HEK293 (cell line): ENCODE measurements at regions not wholly inside any gene's neighbourhood (a gene's known extent, or its start where the extent isn't known, plus 50 kb on each side); places are given as distances from the start of the nearest gene placed in this dataset.

Experiments used
- CTCF ChIA-PET: fragments of 350-600 bp; formaldehyde crosslinking; extraction: SDS; loops from one replicate; lab custom pipeline; 2021; ENCODE audit warnings: antibody characterized with exemption; lab: Yijun Ruan, JAX
- POLR2A ChIA-PET: fragments of 300-600 bp; formaldehyde crosslinking; extraction: SDS; loops from one replicate; lab custom pipeline; 2020; ENCODE audit warnings: antibody characterized with exemption, inconsistent platforms; lab: Yijun Ruan, JAX
- H3K27ac ChIP-seq: fragments of 200-500 bp; sonication (Bioruptor generic); 2 replicates; pipeline ENCODE4 v1.5.1; 2014; ENCODE audit warnings: low read depth, low read length, control low read depth, inconsistent platforms; ENCODE audit errors: extremely low read depth
- H3K36me3 ChIP-seq, 2 experiments: fragments of 200-500 bp in 1 of 2; sonication (Bioruptor generic) in 1 of 2; 1 replicate in 1 of 2; 2 replicates in 1 of 2; pipeline ENCODE4 v1.5.1; 2014 to 2017; ENCODE audit warnings: inconsistent platforms in 2 of 2, low read length in 2 of 2; ENCODE audit not compliant: control insufficient read depth in 2 of 2, insufficient read depth in 1 of 2
- H3K4me1 ChIP-seq: fragments of 200-500 bp; sonication (Bioruptor generic); 2 replicates; pipeline ENCODE4 v1.5.1; 2014; ENCODE audit warnings: mild to moderate bottlenecking, low read length, inconsistent platforms; ENCODE audit not compliant: control insufficient read depth, insufficient read depth
- H3K4me3 ChIP-seq: 2 replicates; pipeline ENCODE4 v1.5.1; 2011; ENCODE audit warnings: low read depth, mild to moderate bottlenecking, control low read depth, low read length, moderate library complexity
- H3K9me3 ChIP-seq: fragments of 200-500 bp; sonication (Bioruptor generic); 2 replicates; pipeline ENCODE4 v1.5.1; 2014; ENCODE audit warnings: low read depth, low read length, inconsistent platforms; ENCODE audit not compliant: control insufficient read depth, insufficient read depth
- HIC1 ChIP-seq: fragments of 450-650 bp; formaldehyde crosslinking; IDR thresholded peaks from 2 replicates; pipeline ENCODE4 v1.5.1; 2016; ENCODE audit warnings: missing biosample characterization, missing genetic modification characterization
- HOXC10 ChIP-seq: sonication (generic); formaldehyde crosslinking; IDR thresholded peaks from 2 replicates; pipeline ENCODE4 v1.8.1; 2023; ENCODE audit warnings: mild to moderate bottlenecking, missing genetic modification reagents
- MZF1 ChIP-seq: fragments of 450-650 bp; formaldehyde crosslinking; IDR thresholded peaks from 2 replicates; pipeline ENCODE4 v1.5.1; 2017; ENCODE audit warnings: missing biosample characterization, missing genetic modification characterization, borderline replicate concordance
- PRDM10 ChIP-seq: fragments of 450-650 bp; formaldehyde crosslinking; IDR thresholded peaks from 2 replicates; pipeline ENCODE4 v1.5.1; 2016; ENCODE audit warnings: missing biosample characterization, missing genetic modification characterization
- SETDB1 ChIP-seq: IDR thresholded peaks from one replicate; pipeline ENCODE4 v1.6.1; 2017; ENCODE audit warnings: mild to moderate bottlenecking, low read length, moderate library complexity, mixed read lengths; ENCODE audit not compliant: insufficient read length
- SP2 ChIP-seq: fragments of 450-650 bp; formaldehyde crosslinking; IDR thresholded peaks from 2 replicates; pipeline ENCODE4 v1.5.1; 2016; ENCODE audit warnings: missing biosample characterization, missing genetic modification characterization
- YY2 ChIP-seq: fragments of 450-650 bp; formaldehyde crosslinking; IDR thresholded peaks from 2 replicates; pipeline ENCODE4 v1.5.1; 2016; ENCODE audit warnings: missing biosample characterization, missing genetic modification characterization
- ZBTB11 ChIP-seq: fragments of 450-650 bp; formaldehyde crosslinking; conservative IDR thresholded peaks from 2 replicates; pipeline ENCODE4 v1.5.1; 2016; ENCODE audit warnings: low read depth, missing biosample characterization, missing genetic modification characterization
- ZBTB6 ChIP-seq: fragments of 450-650 bp; formaldehyde crosslinking; IDR thresholded peaks from 2 replicates; pipeline ENCODE4 v1.5.1; 2017; ENCODE audit warnings: missing biosample characterization, missing genetic modification characterization
- ZNF10 ChIP-seq: fragments of 450-650 bp; formaldehyde crosslinking; IDR thresholded peaks from 2 replicates; pipeline ENCODE4 v1.5.1; 2017; ENCODE audit warnings: missing biosample characterization, missing genetic modification characterization
- ZNF112 ChIP-seq: fragments of 450-650 bp; formaldehyde crosslinking; IDR thresholded peaks from 2 replicates; pipeline ENCODE4 v1.5.0; 2017; ENCODE audit warnings: missing biosample characterization, missing genetic modification characterization
- ZNF132 ChIP-seq: fragments of 450-650 bp; formaldehyde crosslinking; IDR thresholded peaks from 2 replicates; pipeline ENCODE4 v1.5.1; 2017; ENCODE audit warnings: missing biosample characterization, missing genetic modification characterization, borderline replicate concordance
- ZNF140 ChIP-seq: fragments of 450-650 bp; formaldehyde crosslinking; IDR thresholded peaks from 2 replicates; pipeline ENCODE4 v1.5.1; 2016; ENCODE audit warnings: missing biosample characterization, missing genetic modification characterization
- ZNF18 ChIP-seq: fragments of 450-650 bp; formaldehyde crosslinking; IDR thresholded peaks from 2 replicates; pipeline ENCODE4 v1.5.1; 2016; ENCODE audit warnings: missing biosample characterization, missing genetic modification characterization
- ZNF24 ChIP-seq: fragments of 450-650 bp; formaldehyde crosslinking; IDR thresholded peaks from 2 replicates; pipeline ENCODE4 v1.5.1; 2016; ENCODE audit warnings: missing biosample characterization, missing genetic modification characterization
- ZNF248 ChIP-seq: fragments of 450-650 bp; formaldehyde crosslinking; IDR thresholded peaks from 2 replicates; pipeline ENCODE4 v1.5.1; 2017; ENCODE audit warnings: missing biosample characterization, missing genetic modification characterization
- ZNF280C ChIP-seq: fragments of 450-650 bp; formaldehyde crosslinking; IDR thresholded peaks from 2 replicates; pipeline ENCODE4 v1.5.1; 2016; ENCODE audit warnings: missing biosample characterization, missing genetic modification characterization
- ZNF48 ChIP-seq: fragments of 450-650 bp; formaldehyde crosslinking; IDR thresholded peaks from 2 replicates; pipeline ENCODE4 v1.5.1; 2016; ENCODE audit warnings: missing biosample characterization, missing genetic modification characterization
- ZNF501 ChIP-seq: fragments of 450-650 bp; formaldehyde crosslinking; IDR thresholded peaks from 2 replicates; pipeline ENCODE4 v1.5.1; 2016; ENCODE audit warnings: missing biosample characterization, missing genetic modification characterization
- ZNF555 ChIP-seq: fragments of 450-650 bp; formaldehyde crosslinking; conservative IDR thresholded peaks from 2 replicates; pipeline ENCODE4 v1.5.1; 2017; ENCODE audit warnings: missing biosample characterization, mild to moderate bottlenecking, missing genetic modification characterization, inconsistent platforms
- ZNF580 ChIP-seq: fragments of 450-650 bp; formaldehyde crosslinking; IDR thresholded peaks from 2 replicates; pipeline ENCODE4 v1.5.1; 2016; ENCODE audit warnings: missing biosample characterization, missing genetic modification characterization

- TF ChIP-seq ZBTB11 (tag by site-specific recombination): no peak
- TF ChIP-seq ZBTB6: no peak
- TF ChIP-seq ZNF248 (tag by site-specific recombination): no peak
- TF ChIP-seq ZNF48: no peak
- TF ChIP-seq ZNF280C (tag by site-specific recombination): no peak
- TF ChIP-seq ZNF112 (tag by site-specific recombination): no peak
- no peak for TF ChIP-seq SETDB1
- TF ChIP-seq ZNF18: no peak
- TF ChIP-seq ZNF555 (tag by site-specific recombination): no peak
- no peak for TF ChIP-seq ZNF501 (tag by site-specific recombination)
- TF ChIP-seq, all 188 proteins: peak for 0
- Histone ChIP-seq H3K27ac (no peak overlapping the region), H3K9me3 (no peaks in the 10 kb centered on the region), H3K36me3 (no peaks in the 10 kb centered on the region), H3K4me1 (no peaks in the 10 kb centered on the region), H3K4me3 (no peak overlapping the region)
- ChIA-PET POLR2A (no interaction called here), CTCF (no interaction called here)
Measured at GRCh38 chr9:102483651-102484050, 511.5 kb upstream of the CYLC2 start.

- Histone ChIP-seq H3K4me3 (no peak overlapping the region), H3K36me3 (no peaks in the 10 kb centered on the region), H3K9me3 (no peaks in the 10 kb centered on the region), H3K4me1 (no peaks in the 10 kb centered on the region), H3K27ac (no peak overlapping the region)
- POLR2A ChIA-PET: no interaction called here
- CTCF ChIA-PET: interaction anchor here (0.8 kb wide), 1 partner anchor 30 kb away, joined by 4 read pairs; no protein-coding TSS in a partner anchor
- TF ChIP-seq HIC1 (tag by site-specific recombination) (no peak), ZNF10 (tag by site-specific recombination) (no peak), ZNF112 (tag by site-specific recombination) (no peak), PRDM10 (tag by site-specific recombination) (no peak), ZNF132 (tag by site-specific recombination) (no peak), YY2 (tag by site-specific recombination) (no peak), ZNF24 (tag by site-specific recombination) (no peak), MZF1 (tag by site-specific recombination) (no peak), HOXC10 (CRISPR knock-in tag) (no peak), ZNF580 (tag by site-specific recombination) (no peak), ZNF248 (tag by site-specific recombination) (no peak), SP2 (tag by site-specific recombination) (no peak), ZNF140 (tag by site-specific recombination) (no peak)
Measured at GRCh38 chr9:102482776-102483175, 512.4 kb upstream of the CYLC2 start.
